Tibial artery (tissue), 4 donors: ENCODE measurements at regions not wholly inside any gene's neighbourhood (a gene's known extent, or its start where the extent isn't known, plus 50 kb on each side); places are given as distances from the start of the nearest gene placed in this dataset.

ENCODE experiments used
- DNase-seq, 2 donors: peaks; one replicate each; pipeline ENCODE4 v3.0.0-alpha.2; 2019
- H3K27ac ChIP-seq, 2 donors: fragments of 200-600 bp; sonication (generic) in 1 of 2; 1 replicate in 1 of 2; 2 replicates in 1 of 2; pipeline ENCODE4 v1.5.1; 2018 to 2019; ENCODE audit warnings: mild to moderate bottlenecking in 1 of 2
- H3K27me3 ChIP-seq, 2 donors: fragments of 200-600 bp; sonication (generic) in 1 of 2; one replicate each; pipeline versions ENCODE4 v1.5.1 to v1.6.0; 2016 to 2019
- H3K36me3 ChIP-seq, 3 donors: fragments of 200-600 bp; sonication (generic) in 2 of 3; one replicate each; pipeline ENCODE4 v1.5.1; 2016 to 2019; ENCODE audit warnings: mild to moderate bottlenecking in 2 of 3
- H3K4me1 ChIP-seq, 4 donors: fragments of 200-600 bp; sonication (generic) in 2 of 4; 1 replicate in 3 of 4; 2 replicates in 1 of 4; pipeline ENCODE4 v1.5.1; 2016 to 2019
- H3K4me3 ChIP-seq, 2 donors: fragments of 200-600 bp; sonication (generic) in 1 of 2; 1 replicate in 1 of 2; 2 replicates in 1 of 2; pipeline ENCODE4 v1.5.1; 2018 to 2019; ENCODE audit warnings: mild to moderate bottlenecking in 2 of 2
- H3K9me3 ChIP-seq, 3 donors: fragments of 200-600 bp; sonication (generic) in 1 of 3; one replicate each; pipeline ENCODE4 v1.5.1; 2016 to 2019
- CTCF ChIP-seq, 2 experiments: fragments of 200-600 bp in 1 of 2; fragments of 450-650 bp in 1 of 2; IDR thresholded peaks; one replicate each; pipeline ENCODE4 v1.5.1; 2017 to 2019; ENCODE audit warnings: antibody characterized with exemption in 2 of 2, mild to moderate bottlenecking in 1 of 2, moderate library complexity in 1 of 2
- intact Hi-C: fragments of 100-400 bp; cut with DNase I; formaldehyde crosslinking; loops from one replicate; pipeline ENCODE4 v1.15.0; 2023; ENCODE audit warnings: low total_unique reads

DNA sequence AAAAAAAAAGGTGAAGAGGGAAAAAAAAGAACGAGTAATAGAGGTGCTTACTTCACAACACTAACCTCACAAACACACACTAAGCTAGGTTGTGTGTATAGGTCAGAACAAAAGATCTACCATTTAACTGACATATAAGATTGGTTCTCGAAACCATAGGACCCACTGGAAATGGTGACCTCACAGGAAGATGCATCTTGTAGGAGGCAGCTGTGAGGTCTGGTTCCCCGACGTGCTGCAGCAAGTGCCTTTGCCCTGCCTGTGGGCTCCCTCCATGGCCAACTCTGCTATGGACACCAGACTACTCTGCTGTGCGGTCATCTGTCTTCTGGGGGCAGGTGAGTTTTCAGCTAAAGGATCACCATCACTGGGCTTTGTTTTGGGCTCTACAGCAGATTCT lies 133.8 kb upstream of the PRSS1 start:
- intact Hi-C loops: no loop called here
- Histone ChIP-seq H3K27ac (no peak overlapping the region), H3K27me3 (peaks cover 0 to 28% of the 10 kb centered on the region in 2 donors), H3K9me3 (no peaks in the 10 kb centered on the region), H3K36me3 (no peaks in the 10 kb centered on the region), H3K4me1 (no peaks in the 10 kb centered on the region), H3K4me3 (no peak overlapping the region)
- no peak for TF ChIP-seq CTCF (IDR thresholded peaks at IDR 0.05)
- DNase-seq: no peak

DNA sequence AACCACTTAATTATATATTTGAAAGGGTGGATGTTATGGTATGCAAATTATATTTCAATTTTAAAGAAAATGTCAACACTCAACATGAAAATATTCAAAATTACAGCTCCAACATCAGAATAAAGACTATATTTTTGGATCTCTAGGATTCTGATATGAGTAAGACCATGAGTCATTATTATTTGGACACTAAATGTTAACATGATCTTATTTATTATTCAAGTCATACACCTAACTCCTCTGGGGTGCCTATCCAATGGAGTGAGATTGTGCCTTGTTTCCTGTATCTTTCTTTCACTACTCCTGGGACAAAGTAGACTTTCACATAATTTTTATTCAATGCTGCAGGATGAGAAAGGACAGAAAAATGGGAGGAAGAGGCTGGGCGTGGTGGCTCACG lies 135.2 kb upstream of the PRSS1 start:
- H3K27ac ChIP-seq: no peak overlapping the region
- no peak for DNase-seq
- H3K4me1 ChIP-seq: no peaks in the 10 kb centered on the region
- intact Hi-C loops: no loop called here
- no peak overlapping the region for H3K4me3 ChIP-seq
- H3K9me3 ChIP-seq: no peaks in the 10 kb centered on the region
- peaks cover 0 to 24% of the 10 kb centered on the region in 2 donors for H3K27me3 ChIP-seq
- H3K36me3 ChIP-seq: no peaks in the 10 kb centered on the region
- no peak for TF ChIP-seq CTCF (IDR thresholded peaks at IDR 0.05)

- Histone ChIP-seq H3K4me1 (no peaks in the 10 kb centered on the region), H3K36me3 (no peaks in the 10 kb centered on the region), H3K27ac (no peak overlapping the region), H3K4me3 (no peak overlapping the region), H3K9me3 (no peaks in the 10 kb centered on the region), H3K27me3 (peaks cover 0 to 20% of the 10 kb centered on the region in 2 donors)
- intact Hi-C loops: no loop called here
- no peak for DNase-seq
- no peak for TF ChIP-seq CTCF (IDR thresholded peaks at IDR 0.05)
These were observed 136.9 kb upstream of the PRSS1 start for GRCh38 chr7:142612237-142612881.

DNA sequence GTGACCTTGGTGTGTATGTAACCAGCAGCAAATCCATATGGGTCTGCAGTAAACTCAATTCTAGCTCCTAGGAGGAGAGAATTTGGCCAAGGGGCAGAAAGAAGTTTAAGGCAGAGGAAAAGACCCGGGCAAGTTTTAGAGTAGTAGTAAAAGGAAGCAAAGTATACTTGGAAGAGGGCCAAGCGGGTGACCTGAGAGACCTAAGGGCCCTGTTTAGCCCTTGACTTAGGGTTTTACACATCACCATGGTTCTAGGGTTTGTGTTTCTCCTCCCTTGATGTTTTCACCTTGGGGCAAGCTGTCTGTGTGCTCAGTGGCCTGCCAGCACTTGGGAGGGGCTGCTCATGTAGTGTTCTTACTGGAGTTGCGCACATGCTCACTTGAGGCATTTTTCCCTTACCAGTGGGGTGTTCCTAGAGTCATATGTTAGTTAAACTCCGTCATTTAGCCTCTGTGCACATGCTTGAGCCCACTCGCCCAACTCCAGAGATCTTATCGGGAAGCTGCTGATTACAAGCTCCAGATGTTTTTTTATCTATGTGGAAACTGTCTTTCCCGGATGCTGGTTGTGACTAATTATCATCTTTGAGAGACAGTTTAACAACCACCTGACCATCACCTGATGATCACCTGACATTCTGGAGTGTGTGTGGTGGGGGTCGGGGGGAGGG lies 137.6 kb upstream of the PRSS1 start:
- intact Hi-C loops: no loop called here
- DNase-seq: no peak

DNA sequence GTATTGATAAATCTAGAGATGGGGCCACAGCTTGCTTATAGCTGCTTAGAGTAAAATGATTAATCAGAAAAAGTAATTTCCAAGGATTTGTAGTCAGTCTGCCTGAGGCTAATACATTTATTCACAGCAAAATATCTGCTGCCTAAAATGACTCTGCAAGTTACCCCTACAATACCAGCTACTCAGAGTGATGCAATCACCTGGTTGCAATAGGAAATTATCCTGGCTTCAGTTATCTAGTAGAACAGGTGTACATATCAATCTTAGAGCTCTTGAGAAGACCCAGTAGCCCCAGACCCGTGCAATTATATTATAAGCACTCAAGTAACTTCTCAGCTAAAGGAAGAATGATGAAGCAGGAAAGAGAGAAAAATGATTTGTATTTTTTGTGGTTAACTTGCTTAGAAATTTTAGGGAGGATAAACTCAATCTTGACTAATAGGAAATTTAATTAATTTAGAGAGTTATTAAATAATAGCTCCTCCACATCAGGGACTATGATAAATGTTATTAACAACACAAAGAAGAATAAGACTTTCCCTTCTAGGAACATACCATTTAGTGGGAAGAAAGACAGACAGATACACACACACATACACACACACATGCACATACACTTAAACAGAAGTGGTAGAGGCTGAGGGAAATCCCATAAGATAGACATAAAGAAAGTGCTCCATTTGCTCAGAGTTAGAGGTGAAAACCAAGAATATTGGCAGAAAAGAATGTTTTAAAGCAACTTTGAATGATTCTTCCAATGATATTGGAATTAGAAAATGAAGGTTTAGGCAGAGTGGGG lies 140.4 kb upstream of the PRSS1 start:
- TF ChIP-seq CTCF (IDR thresholded peaks at IDR 0.05): no peak
- Histone ChIP-seq H3K4me3 (no peak overlapping the region), H3K27me3 (peaks cover 0 to 11% of the 10 kb centered on the region in 2 donors), H3K36me3 (no peaks in the 10 kb centered on the region), H3K27ac (no peak overlapping the region), H3K9me3 (no peaks in the 10 kb centered on the region), H3K4me1 (no peaks in the 10 kb centered on the region)
- no peak for DNase-seq
- intact Hi-C loops: no loop called here

More for the DNA sequence above, 137.6 kb upstream of the PRSS1 start:
- Histone ChIP-seq H3K4me3 (no peak overlapping the region), H3K27ac (no peak overlapping the region), H3K27me3 (peaks cover 0 to 20% of the 10 kb centered on the region in 2 donors), H3K4me1 (no peaks in the 10 kb centered on the region), H3K36me3 (no peaks in the 10 kb centered on the region), H3K9me3 (no peaks in the 10 kb centered on the region)
- no peak for TF ChIP-seq CTCF (IDR thresholded peaks at IDR 0.05)
